Thoracic aorta (tissue), 2 donors: ENCODE measurements at regions not wholly inside any gene's neighbourhood (a gene's known extent, or its start where the extent isn't known, plus 50 kb on each side); places are given as distances from the start of the nearest gene placed in this dataset.

ENCODE experiments used
- ATAC-seq: fragments of 150-250 bp; one replicate; pipeline ENCODE4 v1.8.0; 2017; ENCODE audit warnings: low read depth; ENCODE audit not compliant: insufficient number of reproducible peaks, low FRiP score
- DNase-seq: peaks from one replicate; pipeline ENCODE4 v3.0.0-alpha.2; 2020; ENCODE audit warnings: low spot score
- H3K27ac ChIP-seq, 2 donors: fragments of 200-600 bp; sonication (generic); 1 replicate in 1 of 2; 2 replicates in 1 of 2; pipeline ENCODE4 v1.5.1; 2016; ENCODE audit warnings: mild to moderate bottlenecking in 2 of 2, moderate library complexity in 2 of 2
- H3K27me3 ChIP-seq: fragments of 200-600 bp; sonication (generic); replicated peaks from 2 replicates; pipeline ENCODE4 v1.6.0; 2016; ENCODE audit warnings: mild to moderate bottlenecking; ENCODE audit not compliant: insufficient read depth
- H3K36me3 ChIP-seq: fragments of 200-600 bp; sonication (generic); one replicate; pipeline ENCODE4 v1.5.1; 2016
- H3K4me1 ChIP-seq, 2 donors: fragments of 200-600 bp; sonication (generic); 1 replicate in 1 of 2; 2 replicates in 1 of 2; pipeline versions ENCODE4 v1.5.1 to v1.6.0; 2016; ENCODE audit warnings: low read depth in 2 of 2, mild to moderate bottlenecking in 1 of 2; ENCODE audit not compliant: control insufficient read depth in 1 of 2
- H3K4me3 ChIP-seq: fragments of 200-600 bp; sonication (generic); 2 replicates; pipeline ENCODE4 v1.5.1; 2016; ENCODE audit warnings: mild to moderate bottlenecking
- H3K9me3 ChIP-seq: fragments of 200-600 bp; sonication (generic); 2 replicates; pipeline ENCODE4 v1.5.1; 2016
- CTCF ChIP-seq: fragments of 200-600 bp; sonication (generic); IDR thresholded peaks from one replicate; pipeline ENCODE4 v1.5.1; 2019; ENCODE audit warnings: antibody characterized with exemption

GRCh38 chr6:128569732-128570679 lies 49.6 kb upstream of the PTPRK start:
- Histone ChIP-seq H3K27me3 (no peaks in the 10 kb centered on the region), H3K4me1 (peaks cover 0 to 14% of the 10 kb centered on the region in 2 donors), H3K27ac (no peak overlapping the region), H3K4me3 (peak overlapping the region; percentile 30), H3K36me3 (no peaks in the 10 kb centered on the region), H3K9me3 (no peaks in the 10 kb centered on the region)
- ATAC-seq, result no peak
- TF ChIP-seq CTCF, result no peak
- DNase-seq, result no peak
